ENCODE measurements at regions not wholly inside any gene's neighbourhood (a gene's known extent, or its start where the extent isn't known, plus 50 kb on each side); places are given as distances from the start of the nearest gene placed in this dataset.

- TF ChIP-seq CTCF (IDR thresholded peaks at IDR 0.05) (no peak), EZH2 (IDR thresholded peaks at IDR 0.05; ENCODE audit: borderline replicate concordance, insufficient read depth, low read depth, low read length, poor library complexity, severe bottlenecking) (no peak)
Measured at GRCh38 chr12:31899109-31899508, 60.1 kb upstream of the RESF1 start.

All from B cell (primary cell).